Parathyroid adenoma (tissue), 2 donors: ENCODE measurements at regions not wholly inside any gene's neighbourhood (a gene's known extent, or its start where the extent isn't known, plus 50 kb on each side); places are given as distances from the start of the nearest gene placed in this dataset.

ENCODE experiments used
- H2AFZ ChIP-seq: fragments of 300-600 bp; sonication (generic); one replicate; pipeline ENCODE4 v1.7.0; 2017; ENCODE audit warnings: antibody characterized with exemption, mild to moderate bottlenecking
- H3K27ac ChIP-seq: fragments of 300-600 bp; sonication (generic); one replicate; pipeline ENCODE4 v1.7.0; 2017
- H3K27me3 ChIP-seq: fragments of 300-600 bp; sonication (generic); one replicate; pipeline ENCODE4 v1.7.0; 2017; ENCODE audit warnings: low read length; ENCODE audit not compliant: control insufficient read depth, insufficient read depth
- H3K36me3 ChIP-seq: fragments of 300-600 bp; sonication (generic); one replicate; pipeline ENCODE4 v1.7.0; 2017; ENCODE audit warnings: low read length; ENCODE audit not compliant: control insufficient read depth, insufficient read depth
- H3K4me1 ChIP-seq: fragments of 300-600 bp; sonication (generic); one replicate; pipeline ENCODE4 v1.7.0; 2017; ENCODE audit warnings: control low read depth
- H3K4me2 ChIP-seq: fragments of 300-600 bp; sonication (generic); one replicate; pipeline ENCODE4 v1.7.0; 2017; ENCODE audit warnings: low read length
- H3K4me3 ChIP-seq: fragments of 300-600 bp; sonication (generic); one replicate; pipeline ENCODE4 v1.7.0; 2017; ENCODE audit warnings: low read depth, low read length
- H3K79me2 ChIP-seq: fragments of 300-600 bp; sonication (generic); one replicate; pipeline ENCODE4 v1.7.0; 2017; ENCODE audit warnings: control low read depth
- H3K9ac ChIP-seq: fragments of 300-600 bp; sonication (generic); one replicate; pipeline ENCODE4 v1.7.0; 2017; ENCODE audit warnings: mild to moderate bottlenecking
- H3K9me3 ChIP-seq: fragments of 300-600 bp; sonication (generic); one replicate; pipeline ENCODE4 v1.7.0; 2017; ENCODE audit warnings: low read length; ENCODE audit not compliant: control insufficient read depth
- TF ChIP-seq, protein P1 (sequence below): fragments of 300-600 bp; sonication (generic); IDR thresholded peaks from one replicate; pipeline ENCODE4 v1.7.0; 2017; ENCODE audit warnings: antibody characterized with exemption, mild to moderate bottlenecking
- donor health status: primary hyperparathyroidism.

DNA sequence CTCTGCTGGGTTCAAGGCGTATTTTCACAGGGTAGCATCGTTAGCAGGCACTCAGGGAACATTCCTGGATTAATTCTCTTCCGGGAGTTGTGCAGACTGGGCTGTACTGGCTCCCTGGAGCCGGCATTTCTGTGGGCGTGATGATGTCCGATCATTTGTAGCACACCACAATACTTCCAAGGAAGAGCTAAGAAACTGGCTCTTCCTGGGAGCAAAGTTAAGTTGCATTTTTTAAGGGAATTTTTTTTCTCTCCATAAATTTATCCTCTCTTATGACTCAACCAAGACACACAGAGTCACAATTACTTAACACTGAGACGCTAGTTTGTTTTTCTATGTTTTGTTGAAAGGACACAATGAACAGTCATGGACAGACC, 211.6 kb upstream of the FOXF1 start:
- Histone ChIP-seq H3K4me2 (no peak overlapping the region), H3K27me3 (peaks cover 8% of the 10 kb centered on the region), H2AFZ (no peak overlapping the region), H3K9me3 (no peaks in the 10 kb centered on the region), H3K36me3 (no peaks in the 10 kb centered on the region), H3K9ac (no peak overlapping the region), H3K4me3 (no peak overlapping the region), H3K79me2 (no peaks in the 10 kb centered on the region), H3K27ac (no peak overlapping the region), H3K4me1 (no peaks in the 10 kb centered on the region)
- TF ChIP-seq, protein P1, sequence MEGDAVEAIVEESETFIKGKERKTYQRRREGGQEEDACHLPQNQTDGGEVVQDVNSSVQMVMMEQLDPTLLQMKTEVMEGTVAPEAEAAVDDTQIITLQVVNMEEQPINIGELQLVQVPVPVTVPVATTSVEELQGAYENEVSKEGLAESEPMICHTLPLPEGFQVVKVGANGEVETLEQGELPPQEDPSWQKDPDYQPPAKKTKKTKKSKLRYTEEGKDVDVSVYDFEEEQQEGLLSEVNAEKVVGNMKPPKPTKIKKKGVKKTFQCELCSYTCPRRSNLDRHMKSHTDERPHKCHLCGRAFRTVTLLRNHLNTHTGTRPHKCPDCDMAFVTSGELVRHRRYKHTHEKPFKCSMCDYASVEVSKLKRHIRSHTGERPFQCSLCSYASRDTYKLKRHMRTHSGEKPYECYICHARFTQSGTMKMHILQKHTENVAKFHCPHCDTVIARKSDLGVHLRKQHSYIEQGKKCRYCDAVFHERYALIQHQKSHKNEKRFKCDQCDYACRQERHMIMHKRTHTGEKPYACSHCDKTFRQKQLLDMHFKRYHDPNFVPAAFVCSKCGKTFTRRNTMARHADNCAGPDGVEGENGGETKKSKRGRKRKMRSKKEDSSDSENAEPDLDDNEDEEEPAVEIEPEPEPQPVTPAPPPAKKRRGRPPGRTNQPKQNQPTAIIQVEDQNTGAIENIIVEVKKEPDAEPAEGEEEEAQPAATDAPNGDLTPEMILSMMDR, result no peak

DNA sequence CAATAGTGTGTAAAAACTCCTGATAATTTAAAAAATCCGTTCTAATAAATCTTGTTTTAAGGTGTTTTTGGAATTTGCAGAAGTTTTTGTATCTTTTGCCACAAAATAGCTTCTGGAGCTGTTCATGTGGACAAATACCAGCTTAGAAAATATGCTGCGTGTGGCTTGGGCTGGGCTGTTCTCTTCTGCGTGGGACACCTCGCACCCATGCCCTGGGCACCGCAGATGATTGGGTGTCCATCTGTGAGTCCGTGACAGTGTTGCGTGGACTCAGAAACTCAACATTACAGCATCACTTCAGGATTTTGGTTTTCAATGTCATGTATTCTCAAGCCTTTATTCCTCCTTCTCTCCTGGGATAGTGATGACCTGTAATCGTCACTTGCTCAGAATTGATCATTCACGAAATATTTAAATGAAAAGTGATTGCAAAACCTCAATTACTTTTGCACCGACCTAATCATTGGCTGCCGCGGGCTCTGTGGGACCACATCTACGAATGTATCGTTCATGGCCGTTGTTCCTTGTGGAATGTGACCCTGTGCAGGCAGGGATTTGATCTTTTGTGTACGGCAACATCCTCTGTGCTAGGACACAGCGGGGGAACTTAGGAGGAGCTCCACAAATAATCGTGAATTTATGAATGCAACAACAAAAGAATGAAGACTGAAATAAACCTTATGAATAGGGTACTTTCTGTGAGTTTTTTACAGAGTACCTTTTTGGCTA, 210.3 kb upstream of the FOXF1 start:
- TF ChIP-seq, protein P1, result no peak
- H3K9ac ChIP-seq, result no peak overlapping the region
- no peaks in the 10 kb centered on the region for H3K79me2 ChIP-seq
- no peak overlapping the region for H3K4me2 ChIP-seq
- peaks cover 8% of the 10 kb centered on the region for H3K27me3 ChIP-seq
- no peak overlapping the region for H2AFZ ChIP-seq
- H3K9me3 ChIP-seq, result no peaks in the 10 kb centered on the region
- no peak overlapping the region for H3K27ac ChIP-seq
- H3K4me3 ChIP-seq, result no peak overlapping the region
- no peaks in the 10 kb centered on the region for H3K4me1 ChIP-seq
- H3K36me3 ChIP-seq, result no peaks in the 10 kb centered on the region

DNA sequence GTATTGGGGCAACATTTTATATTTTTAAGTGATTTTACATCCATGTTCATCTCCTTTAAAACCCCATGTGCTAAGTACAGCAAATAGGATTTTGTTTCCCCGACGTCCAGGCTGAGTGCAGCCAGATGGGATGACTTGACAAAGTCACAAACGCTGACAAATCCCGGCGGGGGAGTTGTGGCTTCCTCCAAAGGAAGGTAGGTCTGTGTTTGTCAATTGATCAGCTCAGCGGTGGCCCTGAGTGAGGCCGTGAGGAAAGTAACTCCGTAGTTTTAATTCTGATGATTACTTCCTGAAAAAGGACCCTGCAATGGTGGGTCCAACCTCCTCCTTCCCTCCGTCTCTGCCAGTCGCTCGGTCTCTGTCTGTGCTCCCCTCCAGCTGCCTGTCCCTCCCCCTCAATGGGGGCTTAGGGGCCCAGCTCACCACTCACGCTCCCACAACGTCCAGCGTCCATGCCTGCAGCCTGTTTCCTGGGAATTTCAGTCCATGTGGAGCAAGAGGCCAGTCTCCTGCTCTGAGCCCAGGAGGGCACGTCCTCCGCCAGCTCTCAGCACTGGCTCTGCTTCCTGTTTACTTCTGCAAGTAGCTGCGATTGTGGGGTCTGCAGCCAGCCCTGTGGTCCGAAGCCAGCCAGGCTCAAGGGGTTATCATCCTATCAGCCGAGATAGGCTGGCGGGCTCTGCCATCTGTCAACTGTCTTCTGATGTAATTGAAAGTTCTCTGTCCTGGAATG, 209.4 kb upstream of the FOXF1 start:
- H3K36me3 ChIP-seq, result no peaks in the 10 kb centered on the region
- H2AFZ ChIP-seq, result no peak overlapping the region
- TF ChIP-seq, protein P1, result no peak
- no peak overlapping the region for H3K4me3 ChIP-seq
- H3K79me2 ChIP-seq, result no peaks in the 10 kb centered on the region
- H3K27ac ChIP-seq, result no peak overlapping the region
- H3K9me3 ChIP-seq, result no peaks in the 10 kb centered on the region
- peaks cover 8% of the 10 kb centered on the region for H3K27me3 ChIP-seq
- H3K9ac ChIP-seq, result no peak overlapping the region
- H3K4me1 ChIP-seq, result no peaks in the 10 kb centered on the region
- no peak overlapping the region for H3K4me2 ChIP-seq

DNA sequence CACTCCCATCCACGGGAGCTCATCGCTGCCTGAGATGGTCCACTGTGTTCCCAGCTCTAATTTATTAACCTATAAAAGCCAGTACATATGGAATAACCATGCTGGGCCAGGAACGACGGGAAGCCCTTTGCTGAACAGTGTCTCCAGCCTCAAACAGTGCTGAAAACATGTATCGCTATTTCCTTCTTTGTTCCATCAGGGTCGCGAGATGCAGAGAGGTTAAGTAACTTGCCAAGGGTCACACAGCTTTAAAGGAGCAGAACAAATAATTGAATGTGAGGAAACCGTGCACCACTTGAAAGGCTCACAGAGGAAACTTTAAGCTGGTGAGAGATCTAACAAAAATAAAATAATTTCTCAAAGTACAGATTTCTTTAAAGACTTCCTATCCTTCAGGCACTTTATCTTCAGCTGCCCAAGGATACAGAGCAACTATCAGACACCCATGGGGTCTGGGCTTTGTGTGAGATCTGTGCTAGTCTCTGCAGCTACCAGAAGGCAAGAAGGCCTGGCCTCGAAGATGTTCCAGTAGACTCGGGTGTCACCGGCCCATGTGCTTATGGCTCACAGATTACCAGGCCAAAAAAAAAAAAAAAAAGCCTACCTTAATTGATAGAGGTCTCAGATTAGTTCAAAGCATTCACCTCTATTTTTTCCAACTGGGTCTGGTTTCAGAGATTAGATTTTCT, 207.8 kb upstream of the FOXF1 start:
- Histone ChIP-seq H3K79me2 (no peaks in the 10 kb centered on the region), H3K9ac (no peak overlapping the region), H3K4me3 (no peak overlapping the region), H3K9me3 (no peaks in the 10 kb centered on the region), H3K27ac (no peak overlapping the region), H3K4me1 (no peaks in the 10 kb centered on the region), H2AFZ (no peak overlapping the region), H3K36me3 (no peaks in the 10 kb centered on the region), H3K27me3 (no peaks in the 10 kb centered on the region), H3K4me2 (no peak overlapping the region)
- TF ChIP-seq, protein P1, result no peak
